ENCODE measurements at regions not wholly inside any gene's neighbourhood (a gene's known extent, or its start where the extent isn't known, plus 50 kb on each side); places are given as distances from the start of the nearest gene placed in this dataset.
"Not testable (repeated sequence)": the region's sequence is repeated elsewhere in the genome, so short reads cannot be mapped to it uniquely, and the experiment has no call there.

GRCh38 chr6:49027644-49028043 lies 435.4 kb downstream of the MMUT start:
- DNase-seq (ENCODE audit: low spot score) (no peak), ATAC-seq (no peak)
- intact Hi-C loops (cut with DNase I): no loop called here

- DNase-seq (ENCODE audit: low spot score): no peak
Measured at GRCh38 chr6:49025273-49026240, 437.5 kb downstream of the MMUT start.

DNA sequence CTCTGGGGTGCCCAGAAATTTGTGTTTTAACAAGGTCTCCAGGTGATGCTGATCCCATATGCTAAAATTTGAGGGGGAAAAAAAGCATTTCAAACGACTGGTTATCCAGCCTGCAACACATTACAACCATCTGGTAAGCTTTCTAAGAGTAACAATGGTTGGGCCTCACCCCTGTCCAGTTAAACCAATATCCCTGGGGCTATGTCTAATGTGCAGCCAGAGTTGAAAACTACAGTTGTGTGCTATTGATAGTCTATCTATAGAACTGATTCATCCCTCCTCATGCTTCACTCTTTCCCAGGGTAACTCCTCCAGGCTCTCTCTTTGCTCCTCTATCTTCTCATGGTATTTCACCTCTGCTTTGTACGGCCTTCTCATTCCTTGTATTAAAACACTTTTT lies 458.3 kb downstream of the MMUT start:
- DNase-seq (ENCODE audit: low spot score) (no peak), ATAC-seq (no peak)
- intact Hi-C loops (cut with DNase I): no loop called here

More at GRCh38 chr6:49025273-49026240, 437.5 kb downstream of the MMUT start:
- intact Hi-C loops (cut with DNase I): no loop called here
- no peak for ATAC-seq

DNA sequence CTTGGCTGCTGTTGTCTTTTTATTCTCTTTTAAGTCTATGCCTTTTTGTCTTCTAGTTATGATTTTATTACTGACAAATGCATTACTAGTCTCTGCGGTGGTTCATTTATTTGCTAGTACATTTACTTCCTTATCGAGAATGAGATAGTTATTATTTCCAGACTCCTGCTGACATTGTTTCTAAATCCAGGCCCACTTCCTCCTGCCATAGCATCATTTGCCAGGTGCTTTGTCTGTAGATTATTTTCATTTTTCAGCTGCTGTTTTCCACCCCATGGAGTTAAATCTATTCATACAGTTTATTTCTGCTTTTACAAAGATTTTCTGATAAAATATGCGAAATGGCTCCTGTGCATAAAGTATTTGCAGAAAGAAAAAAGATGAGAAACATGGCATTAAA lies 459.7 kb downstream of the MMUT start:
- intact Hi-C loops (cut with DNase I): no loop called here
- ATAC-seq (no peak), DNase-seq (ENCODE audit: low spot score) (no peak)

GRCh38 chr6:49001856-49002541 lies 461.1 kb downstream of the MMUT start:
- intact Hi-C loops (cut with DNase I): no loop called here
- DNase-seq (ENCODE audit: low spot score): no peak
- ATAC-seq: no peak

DNA sequence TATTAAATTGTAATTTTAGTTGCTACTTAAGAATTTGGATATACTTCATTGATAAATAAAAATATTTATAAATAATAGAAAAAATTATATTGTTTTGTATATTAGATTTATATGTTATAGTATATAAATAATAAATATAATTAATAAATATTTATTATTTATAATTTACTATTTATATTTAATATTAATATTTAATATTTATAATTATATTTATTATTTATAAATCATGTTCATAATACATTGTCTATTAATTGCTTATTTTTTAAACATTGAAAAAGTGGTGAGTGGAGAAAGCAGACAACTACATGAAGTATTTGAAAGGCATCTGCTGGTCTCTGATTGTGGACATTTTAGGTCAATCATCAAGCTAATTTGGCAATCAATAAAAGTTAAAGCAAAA lies 464.5 kb downstream of the MMUT start:
- no peak for ATAC-seq
- intact Hi-C loops (cut with DNase I): no loop called here
- DNase-seq (ENCODE audit: low spot score): no peak

- intact Hi-C loops (cut with DNase I): no loop called here
- no peak for ATAC-seq
Measured at GRCh38 chr6:48996461-48997119, 466.5 kb downstream of the MMUT start.

DNA sequence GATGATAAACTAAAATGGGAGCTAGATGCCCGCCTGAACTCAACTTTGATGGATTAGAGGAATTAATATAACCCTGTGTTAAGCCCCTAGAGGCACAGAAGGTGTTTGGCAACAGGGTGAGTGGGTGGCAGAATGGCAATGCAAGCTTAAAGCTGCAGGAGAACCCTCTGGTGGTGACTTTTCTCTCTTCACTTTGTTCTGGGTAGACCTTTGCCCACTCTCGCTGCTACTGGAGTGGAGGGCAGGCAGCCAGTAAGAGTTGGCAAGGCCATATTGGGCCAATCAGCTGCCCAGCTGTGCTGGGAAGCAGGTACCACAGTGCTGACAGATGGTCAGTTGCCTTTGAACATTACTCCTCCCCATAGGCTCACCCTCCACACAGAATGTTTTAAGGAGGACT lies 468.2 kb downstream of the MMUT start:
- no peak for ATAC-seq
- intact Hi-C loops (cut with DNase I): no loop called here
- DNase-seq (ENCODE audit: low spot score): no peak

More at GRCh38 chr6:48996461-48997119, 466.5 kb downstream of the MMUT start:
- DNase-seq (ENCODE audit: low spot score): no peak

GRCh38 chr6:48990739-48991138 lies 472.3 kb downstream of the MMUT start:
- ATAC-seq: no peak

DNA sequence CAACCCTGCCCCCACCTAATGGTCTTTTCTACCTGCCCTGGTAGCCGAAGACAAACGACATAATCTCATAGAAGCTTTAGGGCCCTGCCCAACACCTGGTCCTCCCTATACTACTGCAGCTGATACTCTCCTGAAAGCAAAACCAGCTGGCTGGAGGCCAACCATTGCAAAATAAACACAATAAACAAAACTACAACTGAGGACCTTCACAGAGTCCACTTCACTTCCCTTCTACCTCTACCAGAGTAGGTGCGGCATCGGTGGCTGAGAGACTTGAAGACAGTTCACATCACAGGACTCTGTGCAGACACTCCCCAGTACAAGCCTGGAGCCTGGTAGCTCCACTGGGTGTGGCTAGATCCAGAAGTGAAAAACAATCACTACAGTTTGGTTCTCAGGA lies 476.2 kb downstream of the MMUT start:
- intact Hi-C loops (cut with DNase I): no loop called here
- no peak for DNase-seq (ENCODE audit: low spot score)
- no peak for ATAC-seq

More at GRCh38 chr6:48990739-48991138, 472.3 kb downstream of the MMUT start:
- intact Hi-C loops (cut with DNase I): no loop called here
- no peak for DNase-seq (ENCODE audit: low spot score)

- ATAC-seq (no peak), DNase-seq (ENCODE audit: low spot score) (no peak)
- intact Hi-C loops (cut with DNase I): no loop called here
Measured at GRCh38 chr6:48986105-48986504, 476.9 kb downstream of the MMUT start.

GRCh38 chr6:48985025-48985424 lies 478.0 kb downstream of the MMUT start:
- no peak for ATAC-seq
- intact Hi-C loops (cut with DNase I): no loop called here
- DNase-seq (ENCODE audit: low spot score): no peak

GRCh38 chr6:48983968-48984367 lies 479.1 kb downstream of the MMUT start:
- intact Hi-C loops (cut with DNase I); ATAC-seq; DNase-seq (ENCODE audit: low spot score): not testable (repeated sequence)

DNA sequence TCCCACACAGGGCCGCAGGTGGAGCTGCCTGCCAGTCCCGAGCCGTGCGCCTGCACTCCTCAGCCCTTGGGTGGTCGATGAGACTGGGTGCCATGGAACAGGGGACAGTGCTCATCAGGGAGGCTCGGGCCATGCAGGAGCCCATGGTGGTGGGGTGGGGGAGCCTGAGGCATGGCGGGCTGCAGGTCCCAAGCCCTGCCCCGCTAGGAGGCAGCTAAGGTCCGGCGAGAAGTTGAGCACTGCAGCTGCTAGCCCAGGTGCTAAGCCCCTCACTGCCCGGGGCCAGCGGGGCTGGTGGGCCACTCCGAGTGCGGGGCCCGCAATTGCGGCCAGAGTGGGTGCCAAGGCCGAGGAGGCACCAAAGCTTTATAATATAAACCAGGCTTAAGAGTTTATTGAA lies 479.7 kb downstream of the MMUT start:
- DNase-seq (ENCODE audit: low spot score) (no peak), ATAC-seq (no peak)
- intact Hi-C loops (cut with DNase I): no loop called here

DNA sequence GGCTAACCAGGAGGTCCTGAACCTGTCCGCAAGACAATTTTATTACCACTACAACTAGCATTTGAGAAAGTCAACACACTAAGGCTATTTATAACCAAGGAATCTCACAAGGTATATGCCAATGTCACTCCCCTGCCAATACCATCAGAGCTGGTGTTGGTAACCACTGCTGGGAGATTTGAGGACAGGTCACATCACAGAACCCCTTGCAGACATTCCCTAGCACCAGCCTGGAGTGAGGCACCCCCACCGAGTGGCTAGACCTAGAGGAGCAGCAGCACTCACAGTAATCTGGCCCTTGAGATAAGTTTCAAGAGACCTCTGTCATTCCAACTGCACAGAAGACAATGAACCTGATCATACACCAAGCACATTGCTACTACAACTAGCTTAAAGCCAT lies 483.2 kb downstream of the MMUT start:
- ATAC-seq (no peak), DNase-seq (ENCODE audit: low spot score) (no peak)
- intact Hi-C loops (cut with DNase I): no loop called here

- intact Hi-C loops (cut with DNase I): no loop called here
- ATAC-seq: peak; percentile 17
- no peak for DNase-seq (ENCODE audit: low spot score)
Measured at GRCh38 chr6:48979085-48979484, 484.0 kb downstream of the MMUT start.

GRCh38 chr6:48978016-48978415 lies 485.0 kb downstream of the MMUT start:
- DNase-seq (ENCODE audit: low spot score): no peak

GRCh38 chr6:48977573-48977972 lies 485.5 kb downstream of the MMUT start:
- intact Hi-C loops (cut with DNase I): no loop called here
- no peak for ATAC-seq
- no peak for DNase-seq (ENCODE audit: low spot score)

More at GRCh38 chr6:48978016-48978415, 485.0 kb downstream of the MMUT start:
- ATAC-seq: no peak
- intact Hi-C loops (cut with DNase I): no loop called here

- ATAC-seq (no peak), DNase-seq (ENCODE audit: low spot score) (no peak)
- intact Hi-C loops (cut with DNase I): no loop called here
Measured at GRCh38 chr6:48973491-48973890, 489.6 kb downstream of the MMUT start.
